ENCODE measurements at regions not wholly inside any gene's neighbourhood (a gene's known extent, or its start where the extent isn't known, plus 50 kb on each side); places are given as distances from the start of the nearest gene placed in this dataset.

DNA sequence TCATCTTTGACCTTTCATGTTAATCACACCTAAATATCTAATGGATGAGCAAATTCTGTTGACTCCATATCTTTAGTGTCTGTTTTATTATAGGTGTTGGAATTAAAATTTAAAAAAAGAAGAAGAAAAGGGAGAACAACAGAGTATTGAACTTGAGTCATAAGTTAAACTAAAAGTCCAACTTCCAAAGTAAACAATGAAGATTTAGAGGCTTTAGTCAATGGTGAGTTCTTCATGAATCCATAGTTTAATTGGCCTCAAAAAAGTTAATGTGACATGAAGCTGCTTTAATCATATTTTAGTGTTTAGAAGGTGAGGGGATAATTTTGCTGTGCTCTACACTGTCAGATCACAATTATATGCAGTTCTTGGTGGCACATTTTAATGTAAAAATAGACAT lies 288.2 kb upstream of the RORA start:
- TF ChIP-seq BHLHE40 (IDR thresholded peaks at IDR 0.05; ENCODE audit: borderline replicate concordance), result no peak
- no peak for TF ChIP-seq SP1 (IDR thresholded peaks at IDR 0.05)
- TF ChIP-seq, protein P1, sequence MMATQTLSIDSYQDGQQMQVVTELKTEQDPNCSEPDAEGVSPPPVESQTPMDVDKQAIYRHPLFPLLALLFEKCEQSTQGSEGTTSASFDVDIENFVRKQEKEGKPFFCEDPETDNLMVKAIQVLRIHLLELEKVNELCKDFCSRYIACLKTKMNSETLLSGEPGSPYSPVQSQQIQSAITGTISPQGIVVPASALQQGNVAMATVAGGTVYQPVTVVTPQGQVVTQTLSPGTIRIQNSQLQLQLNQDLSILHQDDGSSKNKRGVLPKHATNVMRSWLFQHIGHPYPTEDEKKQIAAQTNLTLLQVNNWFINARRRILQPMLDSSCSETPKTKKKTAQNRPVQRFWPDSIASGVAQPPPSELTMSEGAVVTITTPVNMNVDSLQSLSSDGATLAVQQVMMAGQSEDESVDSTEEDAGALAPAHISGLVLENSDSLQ (IDR thresholded peaks at IDR 0.05), result no peak
- no peak for TF ChIP-seq SUZ12 (IDR thresholded peaks at IDR 0.05)
- TF ChIP-seq CTBP1 (IDR thresholded peaks at IDR 0.05; ENCODE audit: borderline replicate concordance), result no peak
- TF ChIP-seq FOXK2 (IDR thresholded peaks at IDR 0.05), result no peak

Data from HEK293T (cell line).